GM12864 (cell line): ENCODE measurements at regions not wholly inside any gene's neighbourhood (a gene's known extent, or its start where the extent isn't known, plus 50 kb on each side); places are given as distances from the start of the nearest gene placed in this dataset.

ENCODE experiments used
- DNase-seq: peaks from one replicate; pipeline ENCODE4 v3.0.0-alpha.2; 2011; ENCODE audit warnings: low read depth
- H3K4me3 ChIP-seq: 2 replicates; pipeline ENCODE4 v1.5.1; 2011; ENCODE audit warnings: mild to moderate bottlenecking, low read depth, low read length, control low read depth
- CTCF ChIP-seq: IDR thresholded peaks from 2 replicates; pipeline ENCODE4 v1.5.1; 2011; ENCODE audit warnings: low read depth, mild to moderate bottlenecking, moderate library complexity, low read length, control low read depth, inconsistent platforms; ENCODE audit errors: missing control alignments

GRCh38 chr14:28901631-28902030, 135.0 kb downstream of the FOXG1 start:
- DNase-seq: no peak
- no peak for TF ChIP-seq CTCF
- no peak overlapping the region for H3K4me3 ChIP-seq

- DNase-seq: no peak
- TF ChIP-seq CTCF: no peak
- H3K4me3 ChIP-seq: no peak overlapping the region
Measured at GRCh38 chr14:28902930-28903329, 136.3 kb downstream of the FOXG1 start.

GRCh38 chr14:28911521-28911920, 144.9 kb downstream of the FOXG1 start:
- no peak for TF ChIP-seq CTCF
- no peak overlapping the region for H3K4me3 ChIP-seq
- DNase-seq: no peak

GRCh38 chr14:28913056-28913455, 146.5 kb downstream of the FOXG1 start:
- no peak overlapping the region for H3K4me3 ChIP-seq
- TF ChIP-seq CTCF: no peak
- no peak for DNase-seq

- H3K4me3 ChIP-seq: no peak overlapping the region
- no peak for DNase-seq
- no peak for TF ChIP-seq CTCF
Measured at GRCh38 chr14:28926122-28926521, 159.5 kb downstream of the FOXG1 start.

GRCh38 chr14:28931999-28932398, 165.4 kb downstream of the FOXG1 start:
- DNase-seq: no peak
- no peak overlapping the region for H3K4me3 ChIP-seq
- TF ChIP-seq CTCF: no peak

- no peak overlapping the region for H3K4me3 ChIP-seq
- DNase-seq: no peak
- TF ChIP-seq CTCF: no peak
Measured at GRCh38 chr14:28936601-28937000, 170.0 kb downstream of the FOXG1 start.
